ENCODE measurements at regions not wholly inside any gene's neighbourhood (a gene's known extent, or its start where the extent isn't known, plus 50 kb on each side); places are given as distances from the start of the nearest gene placed in this dataset.
"Not testable (repeated sequence)": the region's sequence is repeated elsewhere in the genome, so short reads cannot be mapped to it uniquely, and the experiment has no call there.

GRCh38 chr13:49859560-49859959 lies 67.1 kb upstream of the KPNA3 start:
- DNase-seq (ENCODE audit: low spot score in 2 of 2) (no peak), FAIRE-seq (no peak)

- DNase-seq (ENCODE audit: low spot score in 2 of 2) (no peak), FAIRE-seq (no peak)
These were observed 65.8 kb upstream of the KPNA3 start for GRCh38 chr13:49858178-49858856.

GRCh38 chr13:49855930-49856329 lies 63.4 kb upstream of the KPNA3 start:
- FAIRE-seq (no peak), DNase-seq (ENCODE audit: low spot score in 2 of 2) (no peak)

- FAIRE-seq (peak; percentile 26), DNase-seq (ENCODE audit: low spot score in 2 of 2) (no peak)
These were observed 61.1 kb upstream of the KPNA3 start for GRCh38 chr13:49853535-49853934.

GRCh38 chr13:49852460-49852859 lies 60.0 kb upstream of the KPNA3 start:
- FAIRE-seq; DNase-seq (ENCODE audit: low spot score in 2 of 2): not testable (repeated sequence)

GRCh38 chr13:49844181-49844580 lies 51.7 kb upstream of the KPNA3 start:
- DNase-seq (ENCODE audit: low spot score in 2 of 2) (no peak), FAIRE-seq (no peak)

All from frontal cortex (tissue), 3 donors.